Liver (tissue), 8 donors: ENCODE measurements at regions not wholly inside any gene's neighbourhood (a gene's known extent, or its start where the extent isn't known, plus 50 kb on each side); places are given as distances from the start of the nearest gene placed in this dataset.

ENCODE experiments used
- DNase-seq: peaks from one replicate; pipeline ENCODE4 v3.0.0-alpha.2; 2017; ENCODE audit warnings: low spot score
- H3K27ac ChIP-seq, 2 donors: one replicate each; pipeline ENCODE4 v1.7.0; 2013; ENCODE audit warnings: inconsistent platforms in 2 of 2, low read length in 2 of 2, control low read depth in 1 of 2, low read depth in 1 of 2, mild to moderate bottlenecking in 1 of 2
- H3K27me3 ChIP-seq, 4 donors: one replicate each; pipeline versions ENCODE4 v1.6.1 to v1.7.0; 2013; ENCODE audit warnings: low read length in 3 of 4, inconsistent platforms in 1 of 4, mild to moderate bottlenecking in 1 of 4, moderate library complexity in 1 of 4; ENCODE audit not compliant: control insufficient read depth in 4 of 4, insufficient read depth in 4 of 4
- H3K36me3 ChIP-seq, 4 donors: one replicate each; pipeline versions ENCODE4 v1.6.1 to v1.7.0; 2013; ENCODE audit warnings: low read length in 3 of 4, mild to moderate bottlenecking in 3 of 4, low read depth in 1 of 4, moderate library complexity in 1 of 4; ENCODE audit not compliant: control insufficient read depth in 4 of 4, insufficient read depth in 3 of 4
- H3K4me1 ChIP-seq, 4 donors: one replicate each; pipeline versions ENCODE4 v1.6.1 to v1.7.0; 2013; ENCODE audit warnings: low read length in 3 of 4, mild to moderate bottlenecking in 3 of 4, moderate library complexity in 1 of 4; ENCODE audit not compliant: control insufficient read depth in 4 of 4, insufficient read depth in 4 of 4
- H3K4me3 ChIP-seq, 3 donors: one replicate each; pipeline versions ENCODE4 v1.6.1 to v1.7.0; 2013; ENCODE audit warnings: low read length in 3 of 3, control low read depth in 1 of 3, low read depth in 1 of 3, mild to moderate bottlenecking in 1 of 3
- H3K9ac ChIP-seq, 2 donors: one replicate each; pipeline ENCODE4 v1.7.0; 2013; ENCODE audit warnings: low read length in 2 of 2, mild to moderate bottlenecking in 2 of 2, moderate library complexity in 2 of 2, control low read depth in 1 of 2, low read depth in 1 of 2
- H3K9me3 ChIP-seq, 4 donors: one replicate each; pipeline versions ENCODE4 v1.6.1 to v1.7.0; 2013; ENCODE audit warnings: low read length in 3 of 4; ENCODE audit not compliant: control insufficient read depth in 4 of 4
- CTCF ChIP-seq: fragments of 150-350 bp; IDR thresholded peaks from 2 replicates; pipeline ENCODE4 v1.5.1; 2017; ENCODE audit warnings: improper control_type of control experiment, low read depth, low read length; ENCODE audit not compliant: missing input control
- EGR1 ChIP-seq, 2 donors: IDR thresholded peaks; 2 replicates each; pipeline ENCODE4 v1.6.1; 2016 to 2018; ENCODE audit warnings: antibody characterized with exemption in 2 of 2, low read depth in 2 of 2
- FOXA2 ChIP-seq: IDR thresholded peaks from 2 replicates; pipeline ENCODE4 v1.6.1; 2016; ENCODE audit warnings: antibody characterized with exemption
- GABPA ChIP-seq, 2 donors: IDR thresholded peaks in 1 of 2; conservative IDR thresholded peaks in 1 of 2; 2 replicates each; pipeline ENCODE4 v1.6.1; 2016; ENCODE audit warnings: antibody characterized with exemption in 2 of 2, mild to moderate bottlenecking in 1 of 2, moderate library complexity in 1 of 2
- JUND ChIP-seq, 2 donors: IDR thresholded peaks; 2 replicates each; pipeline ENCODE4 v1.6.1; 2016; ENCODE audit warnings: antibody characterized with exemption in 2 of 2
- MAX ChIP-seq: IDR thresholded peaks from 2 replicates; pipeline ENCODE4 v1.6.1; 2016; ENCODE audit warnings: antibody characterized with exemption
- NR2F2 ChIP-seq: IDR thresholded peaks from 2 replicates; pipeline ENCODE4 v1.6.1; 2016; ENCODE audit warnings: antibody characterized with exemption
- RAD21 ChIP-seq, 2 donors: IDR thresholded peaks; 2 replicates each; pipeline ENCODE4 v1.6.1; 2016; ENCODE audit warnings: antibody characterized with exemption in 2 of 2, mild to moderate bottlenecking in 2 of 2
- RXRA ChIP-seq, 2 donors: IDR thresholded peaks; 2 replicates each; pipeline ENCODE4 v1.6.1; 2017 to 2018; ENCODE audit warnings: antibody characterized with exemption in 2 of 2, mild to moderate bottlenecking in 1 of 2
- SP1 ChIP-seq: IDR thresholded peaks from 2 replicates; pipeline ENCODE4 v1.6.1; 2018; ENCODE audit warnings: antibody characterized with exemption, mild to moderate bottlenecking
- TAF1 ChIP-seq: conservative IDR thresholded peaks from 2 replicates; pipeline ENCODE4 v1.6.1; 2016; ENCODE audit warnings: antibody characterized with exemption, mild to moderate bottlenecking
- ZBTB33 ChIP-seq: IDR thresholded peaks from 2 replicates; pipeline ENCODE4 v1.6.1; 2016; ENCODE audit warnings: antibody characterized with exemption
- WGBS: extraction: QIAGEN DNeasy Blood & Tissue Kit; methylation state at CpG from one replicate; pipeline ENCODE4 v1.1.7; 2013; 5-methylcytosine and 5-hydroxymethylcytosine counted together
- donor health status: healthy.
- donor health status: healthy.
- donor health status: healthy.
- donor health status: healthy.
- donor health status: healthy.

- no peak for TF ChIP-seq CTCF
Observed at GRCh38 chr13:30552567-30552966, 65.2 kb upstream of the USPL1 start (continued).

- no peak overlapping the region for H3K4me3 ChIP-seq
- no peaks in the 10 kb centered on the region for H3K27me3 ChIP-seq
- TF ChIP-seq RXRA (IDR thresholded peaks at IDR 0.05) (no peak), CTCF (no peak), JUND (IDR thresholded peaks at IDR 0.05) (no peak), EGR1 (IDR thresholded peaks at IDR 0.05; ENCODE audit: low read depth in 2 of 2) (no peak), NR2F2 (no peak), SP1 (no peak), GABPA (IDR thresholded peaks at IDR 0.05 in 1 of 2, conservative IDR thresholded peaks at IDR 0.05 in 1 of 2) (no peak), RAD21 (IDR thresholded peaks at IDR 0.05) (no peak), MAX (no peak), ZBTB33 (no peak), TAF1 (no peak)
- no peaks in the 10 kb centered on the region for H3K4me1 ChIP-seq
- H3K27ac ChIP-seq: no peak overlapping the region
- H3K9me3 ChIP-seq: no peaks in the 10 kb centered on the region
- 94% methylated on average over 4 of the region's 4 CpGs for WGBS
- no peak overlapping the region for H3K9ac ChIP-seq
- no peaks in the 10 kb centered on the region for H3K36me3 ChIP-seq
- DNase-seq: no peak
Observed at GRCh38 chr13:30559274-30559673, 58.4 kb upstream of the USPL1 start.

GRCh38 chr13:30560212-30560611 lies 57.5 kb upstream of the USPL1 start:
- no peak for DNase-seq
- 71% methylated on average over 6 of the region's 6 CpGs for WGBS
- TF ChIP-seq FOXA2 (no peak), JUND (IDR thresholded peaks at IDR 0.05) (no peak), MAX (no peak)
- H3K9me3 ChIP-seq: no peaks in the 10 kb centered on the region
- no peaks in the 10 kb centered on the region for H3K27me3 ChIP-seq
- no peak overlapping the region for H3K27ac ChIP-seq
- H3K9ac ChIP-seq: no peak overlapping the region
- no peaks in the 10 kb centered on the region for H3K4me1 ChIP-seq
- no peaks in the 10 kb centered on the region for H3K36me3 ChIP-seq
- no peak overlapping the region for H3K4me3 ChIP-seq
